ENCODE measurements at regions not wholly inside any gene's neighbourhood (a gene's known extent, or its start where the extent isn't known, plus 50 kb on each side); places are given as distances from the start of the nearest gene placed in this dataset.

GRCh38 chr7:20279979-20280378 is 50.7 kb upstream of the ITGB8 start:
- no peak for DNase-seq (ENCODE audit: insufficient read length, low spot score)
- no peak for FAIRE-seq
- TF ChIP-seq CTCF (IDR thresholded peaks at IDR 0.05; ENCODE audit: insufficient read depth, missing control alignments) = no peak

GRCh38 chr7:20280475-20281351 is 50.0 kb upstream of the ITGB8 start:
- DNase-seq (ENCODE audit: insufficient read length, low spot score) (no peak), FAIRE-seq (peak; percentile 35)
- no peak for TF ChIP-seq CTCF (IDR thresholded peaks at IDR 0.05; ENCODE audit: insufficient read depth, missing control alignments)

All from D721Med (cell line).